Neural progenitor cell (in vitro differentiated cells): ENCODE measurements at regions not wholly inside any gene's neighbourhood (a gene's known extent, or its start where the extent isn't known, plus 50 kb on each side); places are given as distances from the start of the nearest gene placed in this dataset.

ENCODE experiments used
- EZH2 ChIP-seq: fragments of 200-600 bp; sonication (generic); IDR thresholded peaks from 2 replicates; pipeline ENCODE4 v1.6.1; 2017; ENCODE audit warnings: antibody characterized with exemption, mild to moderate bottlenecking, moderate library complexity
- TF ChIP-seq, protein P1 (sequence below): fragments of 200-600 bp; sonication (generic); IDR thresholded peaks from 2 replicates; pipeline ENCODE4 v1.5.1; 2017; ENCODE audit warnings: antibody characterized with exemption, mild to moderate bottlenecking

DNA sequence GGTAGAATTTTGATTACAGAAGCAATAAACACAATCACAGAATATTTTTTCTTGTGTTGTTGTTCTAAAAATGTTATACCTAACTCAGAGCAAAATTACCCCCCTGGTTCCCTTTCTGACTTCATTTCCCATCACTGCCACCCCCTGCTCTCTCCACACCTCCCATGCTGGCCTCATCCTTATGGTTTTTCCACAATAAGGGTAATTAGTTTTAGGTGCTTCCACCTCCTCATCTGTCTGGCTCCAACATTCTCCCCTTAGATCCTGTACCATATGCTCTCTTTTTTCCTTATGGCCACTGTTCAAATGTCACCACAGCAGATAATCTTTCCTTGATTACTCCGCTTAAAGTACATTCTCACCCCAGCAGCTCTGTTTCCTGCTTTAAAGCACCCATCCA lies 2208.6 kb downstream of the MRPL39 start:
- no peak for TF ChIP-seq EZH2
- TF ChIP-seq, protein P1, sequence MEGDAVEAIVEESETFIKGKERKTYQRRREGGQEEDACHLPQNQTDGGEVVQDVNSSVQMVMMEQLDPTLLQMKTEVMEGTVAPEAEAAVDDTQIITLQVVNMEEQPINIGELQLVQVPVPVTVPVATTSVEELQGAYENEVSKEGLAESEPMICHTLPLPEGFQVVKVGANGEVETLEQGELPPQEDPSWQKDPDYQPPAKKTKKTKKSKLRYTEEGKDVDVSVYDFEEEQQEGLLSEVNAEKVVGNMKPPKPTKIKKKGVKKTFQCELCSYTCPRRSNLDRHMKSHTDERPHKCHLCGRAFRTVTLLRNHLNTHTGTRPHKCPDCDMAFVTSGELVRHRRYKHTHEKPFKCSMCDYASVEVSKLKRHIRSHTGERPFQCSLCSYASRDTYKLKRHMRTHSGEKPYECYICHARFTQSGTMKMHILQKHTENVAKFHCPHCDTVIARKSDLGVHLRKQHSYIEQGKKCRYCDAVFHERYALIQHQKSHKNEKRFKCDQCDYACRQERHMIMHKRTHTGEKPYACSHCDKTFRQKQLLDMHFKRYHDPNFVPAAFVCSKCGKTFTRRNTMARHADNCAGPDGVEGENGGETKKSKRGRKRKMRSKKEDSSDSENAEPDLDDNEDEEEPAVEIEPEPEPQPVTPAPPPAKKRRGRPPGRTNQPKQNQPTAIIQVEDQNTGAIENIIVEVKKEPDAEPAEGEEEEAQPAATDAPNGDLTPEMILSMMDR = no peak
